ENCODE measurements at regions not wholly inside any gene's neighbourhood (a gene's known extent, or its start where the extent isn't known, plus 50 kb on each side); places are given as distances from the start of the nearest gene placed in this dataset.

- no peak for TF ChIP-seq Cebpa-rat (IDR thresholded peaks at IDR 0.05)
- Histone ChIP-seq H3K4me1 (peaks cover 14 to 20% (median 17%) of the 10 kb centered on the region in 10 experiments), H3K9me3 (replicated peaks in 1 of 11) (peaks cover 0 to 9% (median 0%) of the 10 kb centered on the region in 11 experiments; a peak in 3 of 22 replicates), H3K27me3 (no peaks in the 10 kb centered on the region), H3K4me2 (no peak overlapping the region; a peak in 1 of 22 replicates), H3K27ac (no peak overlapping the region), H4K20me1 (no peaks in the 10 kb centered on the region), H3K9ac (no peak overlapping the region), H3K36me3 (no peaks in the 10 kb centered on the region), H3K4me3 (no peak overlapping the region)
Measured at GRCh38 chr1:8189931-8190483, 127.9 kb upstream of the SLC45A1 start.

DNA sequence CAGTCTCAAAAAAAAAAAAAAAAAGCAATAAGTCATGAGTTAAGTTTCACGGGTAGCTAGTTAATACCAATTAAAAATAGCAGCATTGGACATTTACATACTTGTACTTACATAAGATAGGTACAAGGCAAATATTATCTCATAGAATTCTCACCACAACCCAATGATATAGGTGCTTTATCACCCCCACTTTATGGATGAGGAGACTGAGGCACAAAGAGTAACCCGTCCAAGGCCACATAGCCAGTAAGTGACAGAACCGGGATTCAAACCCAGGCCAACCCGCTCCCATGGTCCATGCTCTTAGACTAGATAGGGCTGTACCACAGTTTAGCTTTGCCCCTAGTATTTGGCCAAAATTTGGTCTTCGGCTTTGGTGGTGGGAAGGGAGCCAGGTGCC, 132.5 kb upstream of the SLC45A1 start:
- no peaks in the 10 kb centered on the region for H4K20me1 ChIP-seq
- no peak for TF ChIP-seq Cebpa-rat (IDR thresholded peaks at IDR 0.05)
- H3K27me3 ChIP-seq: no peaks in the 10 kb centered on the region
- no peak overlapping the region for H3K27ac ChIP-seq
- H3K4me1 ChIP-seq: peaks cover 0 to 17% (median 0%) of the 10 kb centered on the region in 10 experiments; a peak in 7 of 20 replicates
- H3K9ac ChIP-seq: no peak overlapping the region
- no peak overlapping the region for H3K4me2 ChIP-seq
- H3K36me3 ChIP-seq: no peaks in the 10 kb centered on the region
- peaks cover 0 to 9% (median 2%) of the 10 kb centered on the region in 11 experiments; a peak in 14 of 22 replicates for H3K9me3 ChIP-seq (replicated peaks in 1 of 11)
- H3K4me3 ChIP-seq: no peak overlapping the region

DNA sequence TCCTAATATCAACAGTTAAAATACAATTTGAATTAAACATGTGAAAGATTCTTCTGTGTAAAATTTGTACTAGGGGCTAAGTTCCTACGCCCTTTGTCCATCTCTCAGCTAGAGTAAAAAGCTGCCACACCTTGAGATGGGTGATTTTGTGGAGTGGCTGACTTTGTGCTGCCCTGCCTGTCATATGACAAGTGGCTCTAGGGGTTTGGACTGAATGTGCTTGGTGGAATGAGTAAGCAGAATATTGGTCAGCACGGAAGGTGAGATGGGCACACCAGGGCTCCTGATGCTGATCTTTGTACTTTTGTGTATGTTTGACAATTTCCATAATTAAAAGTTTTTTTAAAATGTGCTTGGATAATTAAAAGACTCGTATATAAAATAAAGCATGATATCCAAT, 133.6 kb upstream of the SLC45A1 start:
- no peaks in the 10 kb centered on the region for H4K20me1 ChIP-seq
- H3K4me2 ChIP-seq: no peak overlapping the region
- TF ChIP-seq Cebpa-rat (IDR thresholded peaks at IDR 0.05): no peak
- peaks cover 6 to 20% (median 11%) of the 10 kb centered on the region in 11 experiments for H3K9me3 ChIP-seq (replicated peaks in 1 of 11)
- H3K27me3 ChIP-seq: no peaks in the 10 kb centered on the region
- no peak overlapping the region for H3K27ac ChIP-seq
- H3K4me3 ChIP-seq: no peak overlapping the region
- H3K9ac ChIP-seq: no peak overlapping the region
- no peaks in the 10 kb centered on the region for H3K36me3 ChIP-seq
- H3K4me1 ChIP-seq: peaks cover 0 to 17% (median 0%) of the 10 kb centered on the region in 10 experiments; a peak in 7 of 20 replicates

- Histone ChIP-seq H3K9me3 (replicated peaks in 1 of 11) (peaks cover 15 to 35% (median 21%) of the 10 kb centered on the region in 11 experiments), H3K27me3 (no peaks in the 10 kb centered on the region), H3K9ac (no peak overlapping the region), H3K4me3 (no peak overlapping the region), H3K27ac (no peak overlapping the region), H3K4me2 (peak overlapping the region in 3 of 11 experiments; percentile 6 to 35 (median 29); a peak in 5 of 22 replicates), H3K4me1 (peaks cover 0 to 17% (median 0%) of the 10 kb centered on the region in 10 experiments; a peak in 7 of 20 replicates), H4K20me1 (no peaks in the 10 kb centered on the region), H3K36me3 (0 out of 22 replicates have a peak, but pooled peaks cover 0 to 6% (median 0%) of the 10 kb centered on the region in 11 experiments)
- no peak for TF ChIP-seq Cebpa-rat (IDR thresholded peaks at IDR 0.05)
Measured at GRCh38 chr1:8182034-8182761, 135.7 kb upstream of the SLC45A1 start.

- Histone ChIP-seq H3K36me3 (0 out of 22 replicates have a peak, but pooled peaks cover 0 to 6% (median 0%) of the 10 kb centered on the region in 11 experiments), H3K27me3 (no peaks in the 10 kb centered on the region), H3K4me3 (no peak overlapping the region), H3K4me1 (peaks cover 0 to 17% (median 0%) of the 10 kb centered on the region in 10 experiments; a peak in 7 of 20 replicates), H4K20me1 (no peaks in the 10 kb centered on the region), H3K9ac (no peak overlapping the region), H3K4me2 (no peak overlapping the region), H3K9me3 (replicated peaks in 1 of 11) (peaks cover 15 to 28% (median 21%) of the 10 kb centered on the region in 11 experiments), H3K27ac (no peak overlapping the region)
- TF ChIP-seq Cebpa-rat (IDR thresholded peaks at IDR 0.05): no peak
Measured at GRCh38 chr1:8179132-8179793, 138.7 kb upstream of the SLC45A1 start.

DNA sequence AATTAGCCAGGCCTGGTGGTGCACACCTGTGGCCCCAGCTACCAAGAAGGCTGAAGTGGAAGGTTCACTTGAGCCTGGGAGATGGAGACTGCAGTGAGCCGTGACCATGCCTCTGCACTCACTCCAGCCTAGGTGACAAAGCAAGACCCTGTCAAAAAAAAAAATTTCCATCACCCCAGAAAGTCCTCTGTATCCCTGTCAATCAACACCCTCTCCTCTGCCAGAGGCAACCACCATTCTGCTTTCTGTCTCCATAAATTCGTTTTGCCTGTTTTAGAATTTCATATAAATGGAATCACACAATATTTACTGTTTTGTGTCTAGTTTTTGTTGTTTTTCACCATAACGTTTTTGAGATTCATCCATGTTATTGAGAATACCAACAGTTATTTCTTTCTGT, 141.6 kb upstream of the SLC45A1 start:
- Histone ChIP-seq H4K20me1 (no peaks in the 10 kb centered on the region), H3K27ac (no peak overlapping the region), H3K36me3 (0 out of 22 replicates have a peak, but pooled peaks cover 0 to 6% (median 0%) of the 10 kb centered on the region in 11 experiments), H3K4me1 (no peaks in the 10 kb centered on the region), H3K9me3 (replicated peaks in 1 of 11) (peaks cover 15 to 28% (median 21%) of the 10 kb centered on the region in 11 experiments), H3K27me3 (no peaks in the 10 kb centered on the region), H3K4me3 (no peak overlapping the region), H3K9ac (no peak overlapping the region), H3K4me2 (no peak overlapping the region)
- no peak for TF ChIP-seq Cebpa-rat (IDR thresholded peaks at IDR 0.05)

- no peak for TF ChIP-seq Cebpa-rat (IDR thresholded peaks at IDR 0.05)
- H3K9ac ChIP-seq: no peak overlapping the region
- no peaks in the 10 kb centered on the region for H3K27me3 ChIP-seq
- H3K4me3 ChIP-seq: no peak overlapping the region
- no peak overlapping the region for H3K4me2 ChIP-seq
- peaks cover 3 to 6% (median 5%) of the 10 kb centered on the region in 10 experiments; a peak in 17 of 20 replicates for H3K4me1 ChIP-seq
- no peak overlapping the region for H3K27ac ChIP-seq
- H3K9me3 ChIP-seq (replicated peaks in 1 of 11): peaks cover 11 to 20% (median 16%) of the 10 kb centered on the region in 11 experiments
- H3K36me3 ChIP-seq: 0 out of 22 replicates have a peak, but pooled peaks cover 0 to 6% (median 0%) of the 10 kb centered on the region in 11 experiments
- H4K20me1 ChIP-seq: no peaks in the 10 kb centered on the region
Measured at GRCh38 chr1:8174807-8175206, 143.1 kb upstream of the SLC45A1 start.

DNA sequence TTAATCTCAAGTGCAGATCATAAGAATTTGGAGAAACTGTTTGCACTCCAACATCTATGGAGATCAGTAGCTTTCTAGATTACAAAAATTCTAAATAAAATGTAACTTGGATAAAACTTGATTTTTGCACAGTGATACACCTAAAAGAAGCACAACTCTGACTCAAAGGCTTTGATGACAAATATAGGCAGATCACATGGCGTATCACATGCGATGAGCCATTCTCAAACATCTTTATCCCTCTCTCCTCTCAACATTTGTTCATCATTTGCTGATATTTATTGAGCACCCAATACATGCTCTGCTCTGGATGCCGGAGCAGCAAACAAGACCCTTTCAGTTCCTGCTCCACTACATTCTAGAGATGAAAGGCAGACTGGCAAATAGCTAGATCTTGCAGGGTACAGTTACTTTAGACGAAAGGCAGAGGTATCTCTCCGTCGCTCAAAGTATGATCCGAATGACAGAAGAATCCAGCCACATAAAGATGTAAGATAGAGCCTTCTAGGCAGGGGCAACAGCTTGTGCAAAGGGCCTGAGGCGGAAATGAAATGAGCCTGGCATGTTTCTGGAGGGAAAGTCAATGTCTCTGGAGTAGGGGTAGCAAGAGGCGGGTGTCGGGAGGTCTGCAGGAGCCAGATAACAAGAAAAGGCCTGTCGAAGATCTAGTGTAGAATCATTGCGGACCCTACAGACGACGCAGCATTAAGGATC, 145.8 kb upstream of the ERRFI1 start:
- Histone ChIP-seq H3K27ac (no peak overlapping the region), H3K9ac (no peak overlapping the region), H3K4me2 (no peak overlapping the region), H3K9me3 (replicated peaks in 1 of 11) (no peaks in the 10 kb centered on the region), H3K4me1 (peaks cover 9 to 24% (median 11%) of the 10 kb centered on the region in 10 experiments; a peak in 17 of 20 replicates), H4K20me1 (no peaks in the 10 kb centered on the region), H3K36me3 (no peaks in the 10 kb centered on the region), H3K27me3 (no peaks in the 10 kb centered on the region), H3K4me3 (no peak overlapping the region)
- no peak for TF ChIP-seq Cebpa-rat (IDR thresholded peaks at IDR 0.05)

Data from BLaER1 treated with 17β-estradiol and CSF1 and Interleukin-3, amounts not matched to agents 10 nM and 100 nM (cell line).